Breast epithelium (tissue), 3 donors: ENCODE measurements at regions not wholly inside any gene's neighbourhood (a gene's known extent, or its start where the extent isn't known, plus 50 kb on each side); places are given as distances from the start of the nearest gene placed in this dataset.

Experiments
- CTCF ChIP-seq, 3 donors: fragments of 450-650 bp; IDR thresholded peaks; one replicate each; pipeline ENCODE4 v1.5.1; 2016 to 2017; ENCODE audit warnings: antibody characterized with exemption in 3 of 3, mild to moderate bottlenecking in 3 of 3, moderate library complexity in 3 of 3
- POLR2A ChIP-seq: fragments of 450-650 bp; IDR thresholded peaks from one replicate; pipeline ENCODE4 v1.6.1; 2016; ENCODE audit warnings: antibody characterized with exemption, mild to moderate bottlenecking, moderate library complexity
- POLR2AphosphoS5 ChIP-seq, 3 donors: sonication (generic); formaldehyde crosslinking; IDR thresholded peaks; one replicate each; pipeline ENCODE4 v1.6.1; 2017; ENCODE audit warnings: antibody characterized with exemption in 3 of 3

GRCh38 chr4:60081839-60082238 lies 1118.3 kb upstream of the ADGRL3 start:
- no peak for TF ChIP-seq CTCF (IDR thresholded peaks at IDR 0.05)
- no peak for TF ChIP-seq POLR2A
- no peak for TF ChIP-seq POLR2AphosphoS5 (IDR thresholded peaks at IDR 0.05)
